SK-N-SH (cell line): ENCODE measurements at regions not wholly inside any gene's neighbourhood (a gene's known extent, or its start where the extent isn't known, plus 50 kb on each side); places are given as distances from the start of the nearest gene placed in this dataset.
"Not testable (repeated sequence)": the region's sequence is repeated elsewhere in the genome, so short reads cannot be mapped to it uniquely, and the experiment has no call there.

ENCODE experiments used
- CTCF ChIA-PET: fragments of 300-600, 350-600 bp; formaldehyde crosslinking; extraction: SDS; loops from one replicate; lab custom pipeline; 2021; lab: Yijun Ruan, JAX
- POLR2A ChIA-PET: fragments of 350-600 bp; sonication (Branson Sonifier 250); formaldehyde crosslinking; extraction: SDS; loops from one replicate; lab custom pipeline; 2020; ENCODE audit warnings: antibody characterized with exemption, inconsistent platforms; lab: Yijun Ruan, JAX
- DNase-seq: peaks from one replicate; pipeline ENCODE4 v3.0.0; 2012
- H2AFZ ChIP-seq: fragments of 200-600 bp; sonication (generic); 2 replicates; pipeline ENCODE4 v1.8.1; 2016; ENCODE audit warnings: antibody characterized with exemption, mild to moderate bottlenecking, low read depth
- H3F3A ChIP-seq: fragments of 200-600 bp; sonication (generic); replicated peaks from 2 replicates; pipeline ENCODE3; 2016; ENCODE audit warnings: antibody characterized with exemption, mild to moderate bottlenecking; ENCODE audit not compliant: insufficient read depth
- H3K27ac ChIP-seq, 2 experiments: fragments of 200-500 bp in 1 of 2; fragments of 200-600 bp in 1 of 2; sonication (Bioruptor generic) in 1 of 2; sonication (generic), shearing (Covaris generic) in 1 of 2; 2 replicates each; pipeline versions ENCODE4 v1.5.1 to v1.6.1; 2014 to 2016; ENCODE audit warnings: low read depth in 2 of 2, inconsistent platforms in 1 of 2, low read length in 1 of 2, mild to moderate bottlenecking in 1 of 2, mixed read lengths in 1 of 2
- H3K27me3 ChIP-seq: fragments of 200-600 bp; sonication (generic), shearing (Covaris generic); 2 replicates; pipeline ENCODE4 v1.6.1; 2016; ENCODE audit warnings: mixed run types; ENCODE audit not compliant: insufficient read depth
- H3K36me3 ChIP-seq, 2 experiments: fragments of 200-500 bp in 1 of 2; fragments of 200-600 bp in 1 of 2; sonication (Bioruptor generic) in 1 of 2; sonication (generic) in 1 of 2; replicated peaks in 1 of 2; 2 replicates each; pipeline versions ENCODE3 to v1.5.1; 2014 to 2016; ENCODE audit warnings: low read length in 1 of 2, mild to moderate bottlenecking in 1 of 2; ENCODE audit not compliant: insufficient read depth in 2 of 2, control insufficient read depth in 1 of 2
- H3K4me1 ChIP-seq, 2 experiments: fragments of 200-500 bp in 1 of 2; fragments of 200-600 bp in 1 of 2; sonication (Bioruptor generic) in 1 of 2; sonication (generic), shearing (Covaris generic) in 1 of 2; 2 replicates each; pipeline versions ENCODE4 v1.5.1 to v1.6.1; 2014 to 2016; ENCODE audit warnings: low read depth in 1 of 2, low read length in 1 of 2, mixed run types in 1 of 2; ENCODE audit not compliant: insufficient read depth in 2 of 2, control insufficient read depth in 1 of 2
- H3K4me2 ChIP-seq: fragments of 200-600 bp; sonication (generic), shearing (Covaris generic); 2 replicates; pipeline ENCODE4 v1.6.1; 2017; ENCODE audit warnings: mixed run types
- H3K4me3 ChIP-seq, 2 experiments: fragments of 200-500 bp in 1 of 2; fragments of 200-600 bp in 1 of 2; sonication (Bioruptor generic) in 1 of 2; sonication (generic), shearing (Covaris generic) in 1 of 2; 2 replicates each; pipeline versions ENCODE4 v1.5.1 to v1.8.1; 2014 to 2016; ENCODE audit warnings: low read depth in 2 of 2, inconsistent platforms in 1 of 2, low read length in 1 of 2, mild to moderate bottlenecking in 1 of 2, mixed read lengths in 1 of 2, moderate library complexity in 1 of 2
- H3K79me2 ChIP-seq: fragments of 200-600 bp; sonication (generic); 2 replicates; pipeline ENCODE4 v1.8.1; 2017; ENCODE audit warnings: mild to moderate bottlenecking; ENCODE audit not compliant: insufficient read depth
- H3K9ac ChIP-seq: fragments of 200-600 bp; sonication (generic); 2 replicates; pipeline ENCODE4 v1.6.1; 2017; ENCODE audit warnings: mixed run types
- H3K9me2 ChIP-seq: fragments of 200-600 bp; sonication (generic); 2 replicates; pipeline ENCODE4 v1.6.1; 2017; ENCODE audit warnings: mixed run types
- H3K9me3 ChIP-seq: fragments of 200-600 bp; sonication (generic); 2 replicates; pipeline ENCODE4 v1.6.1; 2017; ENCODE audit warnings: mixed run types, mild to moderate bottlenecking, moderate library complexity
- H4K20me1 ChIP-seq: fragments of 200-600 bp; sonication (generic); 2 replicates; pipeline ENCODE4 v1.6.1; 2017; ENCODE audit warnings: mild to moderate bottlenecking, mixed run types; ENCODE audit not compliant: insufficient read depth
- CHD2 ChIP-seq: fragments of 150-350 bp; IDR thresholded peaks from 2 replicates; pipeline ENCODE4 v1.6.1; 2018; ENCODE audit warnings: low read length; ENCODE audit not compliant: partially characterized antibody
- ELF1 ChIP-seq: IDR thresholded peaks from 2 replicates; pipeline ENCODE4 v1.4.0; 2012
- EP300 ChIP-seq, 2 experiments: IDR thresholded peaks; 2 replicates each; pipeline versions ENCODE4 v1.4.0 to v1.6.1; 2012; ENCODE audit warnings: borderline replicate concordance in 1 of 2, low read depth in 1 of 2, low read length in 1 of 2
- FOSL2 ChIP-seq: IDR thresholded peaks from 2 replicates; pipeline ENCODE4 v1.4.0; 2012; ENCODE audit warnings: low read depth, mild to moderate bottlenecking, moderate library complexity, borderline replicate concordance
- FOXJ3 ChIP-seq: sonication (generic); formaldehyde crosslinking; IDR thresholded peaks from 2 replicates; pipeline ENCODE4 v1.5.1; 2020; ENCODE audit warnings: mild to moderate bottlenecking, missing genetic modification reagents
- FOXM1 ChIP-seq: IDR thresholded peaks from 2 replicates; pipeline ENCODE4 v1.4.0; 2012; ENCODE audit warnings: low read depth, mild to moderate bottlenecking
- MAX ChIP-seq: IDR thresholded peaks from 2 replicates; pipeline ENCODE4 v1.4.0; 2012; ENCODE audit warnings: low read depth
- MEF2A ChIP-seq: IDR thresholded peaks from 2 replicates; pipeline ENCODE4 v1.4.0; 2012; ENCODE audit warnings: low read depth, borderline replicate concordance
- MXI1 ChIP-seq: IDR thresholded peaks from 2 replicates; pipeline ENCODE4 v1.6.1; 2012; ENCODE audit warnings: mild to moderate bottlenecking, low read depth, low read length, improper control_type of control experiment
- NRF1 ChIP-seq: IDR thresholded peaks from 2 replicates; pipeline ENCODE4 v1.6.1; 2012; ENCODE audit warnings: low read depth, mild to moderate bottlenecking, low read length
- POLR2AphosphoS5 ChIP-seq: IDR thresholded peaks from 2 replicates; pipeline ENCODE4 v1.6.1; 2012; ENCODE audit warnings: low read depth, low read length
- RAD21 ChIP-seq: IDR thresholded peaks from 2 replicates; pipeline ENCODE4 v1.6.1; 2012; ENCODE audit warnings: mild to moderate bottlenecking, low read length
- RCOR1 ChIP-seq: fragments of 150-350 bp; IDR thresholded peaks from 2 replicates; pipeline ENCODE4 v1.6.1; 2017; ENCODE audit warnings: antibody characterized with exemption, low read length
- WGBS: methylation state at CpG from one replicate; pipeline ENCODE4 v1.1.6; 2017; ENCODE audit warnings: low lambda C conversion rate; 5-methylcytosine and 5-hydroxymethylcytosine counted together
- TF ChIP-seq, protein P1 (sequence below): IDR thresholded peaks from 2 replicates; pipeline ENCODE4 v1.4.0; 2012; ENCODE audit warnings: low read depth, borderline replicate concordance

DNA sequence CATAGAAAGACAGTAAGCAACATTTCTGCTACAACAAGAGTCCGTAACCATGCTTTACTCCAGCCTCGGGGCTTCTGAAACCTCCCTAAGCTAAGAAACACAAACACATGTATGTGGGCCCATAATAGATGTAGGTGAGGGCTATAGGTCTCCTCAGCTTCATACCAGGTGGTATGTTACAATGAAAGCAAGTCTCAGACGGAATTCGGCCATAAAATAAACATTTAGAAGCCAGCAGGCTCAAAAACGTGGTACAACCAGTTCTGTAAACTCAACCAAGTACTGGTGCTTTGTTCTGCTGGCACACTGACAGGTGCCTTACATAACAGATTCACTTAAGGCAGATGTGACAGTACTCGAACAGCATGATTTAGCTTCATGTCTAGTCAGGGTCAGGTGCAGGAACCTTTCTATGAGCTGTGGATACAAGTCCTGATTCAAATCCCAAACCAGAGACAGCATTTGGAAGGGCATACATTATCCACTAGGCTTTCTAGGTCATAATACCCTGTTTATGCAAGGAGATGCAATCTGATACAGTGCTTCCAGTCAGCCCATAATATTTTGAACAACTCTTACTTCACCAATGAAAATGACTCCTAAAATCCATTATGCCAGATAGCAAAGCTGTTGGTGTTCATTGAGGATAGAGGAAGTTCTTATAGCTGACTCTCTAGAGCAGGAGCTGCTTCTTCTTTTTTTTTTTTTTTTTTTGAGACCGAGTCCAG, 113.8 kb upstream of the ENPP6 start:
- no peak overlapping the region for H3K4me2 ChIP-seq
- H3F3A ChIP-seq, result no peaks in the 10 kb centered on the region
- no peak overlapping the region for H3K4me3 ChIP-seq
- H2AFZ ChIP-seq, result no peak overlapping the region
- no peaks in the 10 kb centered on the region for H3K9me3 ChIP-seq
- no peaks in the 10 kb centered on the region for H3K36me3 ChIP-seq
- no peaks in the 10 kb centered on the region for H4K20me1 ChIP-seq
- TF ChIP-seq MEF2A (no peak), FOSL2 (no peak), FOXJ3 (no peak), POLR2AphosphoS5 (no peak)
- ChIA-PET CTCF (no interaction called here), POLR2A (no interaction called here)
- no peaks in the 10 kb centered on the region for H3K9me2 ChIP-seq
- DNase-seq, result no peak
- no peaks in the 10 kb centered on the region for H3K79me2 ChIP-seq
- no peak overlapping the region for H3K27ac ChIP-seq
- no peaks in the 10 kb centered on the region for H3K4me1 ChIP-seq
- no peak overlapping the region for H3K9ac ChIP-seq
- WGBS, result 81% methylated on average over 7 of the region's 7 CpGs
- no peaks in the 10 kb centered on the region for H3K27me3 ChIP-seq

DNA sequence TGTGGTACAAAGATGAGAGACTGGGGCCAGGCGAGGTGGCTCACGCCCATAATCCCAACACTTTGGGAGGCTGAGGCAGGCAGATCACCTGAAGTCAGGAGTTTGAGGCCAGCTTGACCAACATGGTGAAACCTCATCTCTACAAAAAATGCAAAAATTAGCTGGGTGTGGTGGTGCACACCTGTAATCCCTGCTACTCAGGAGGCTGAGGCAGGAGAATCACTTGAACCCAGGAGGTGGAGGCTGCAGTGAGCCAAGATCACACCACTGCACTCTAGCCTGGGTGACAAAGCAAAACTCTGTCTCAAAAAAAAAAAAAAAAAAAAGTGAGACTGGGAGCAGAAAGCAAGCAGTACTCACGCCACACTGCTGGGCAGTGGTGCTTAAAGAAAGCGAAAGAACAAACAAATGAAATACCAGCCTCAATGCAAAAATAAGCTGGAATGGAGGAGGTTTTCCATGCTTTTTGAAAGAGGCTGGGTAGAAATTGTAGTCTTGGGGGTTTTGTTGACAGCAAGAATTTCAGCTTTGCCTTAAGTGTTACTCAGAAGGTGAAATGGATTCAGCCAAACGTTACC, 112.9 kb upstream of the ENPP6 start:
- H3K9me2 ChIP-seq, H4K20me1 ChIP-seq, H3K36me3 ChIP-seq, H3K4me3 ChIP-seq, H3K9me3 ChIP-seq, H3K79me2 ChIP-seq, H3F3A ChIP-seq, H3K4me1 ChIP-seq, H2AFZ ChIP-seq, H3K4me2 ChIP-seq, H3K27me3 ChIP-seq, POLR2A ChIA-PET, CTCF ChIA-PET, H3K27ac ChIP-seq, DNase-seq, H3K9ac ChIP-seq: not testable (repeated sequence)
- WGBS, result 93% methylated on average over 5 of the region's 5 CpGs

DNA sequence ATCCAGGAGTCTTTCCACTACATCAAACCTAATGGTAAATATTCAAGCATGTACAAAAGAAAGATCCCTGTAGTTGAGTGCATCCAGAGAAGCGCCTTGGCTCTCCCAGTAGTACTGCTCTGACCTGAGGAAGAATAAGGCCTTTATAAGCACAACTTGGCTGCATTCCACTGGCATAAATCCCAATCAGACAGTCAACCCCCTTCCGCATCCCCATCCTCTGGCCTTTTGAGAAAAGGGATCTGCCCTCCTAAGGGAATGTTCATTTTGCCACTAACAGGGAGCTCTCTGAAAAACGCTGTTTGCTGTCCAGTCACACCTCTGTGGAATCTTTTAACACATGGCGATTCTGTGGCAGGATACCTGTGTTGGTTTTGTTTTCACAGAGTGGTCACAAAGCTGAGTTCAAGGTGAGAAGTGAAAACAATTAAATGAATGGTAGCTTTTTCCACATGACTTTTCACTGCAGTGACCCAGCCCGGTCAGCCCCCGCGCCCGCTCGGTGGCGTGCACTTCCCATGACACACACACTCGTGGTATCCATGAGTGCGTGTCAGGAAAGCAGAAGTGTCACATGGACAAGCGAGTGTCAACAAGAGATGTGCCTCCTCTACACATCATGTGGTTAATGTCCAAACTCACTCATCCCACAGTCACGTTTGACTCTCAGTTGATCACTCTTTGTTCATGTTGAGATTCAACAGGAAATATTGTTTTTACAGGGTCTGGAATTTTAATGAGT, 112.2 kb upstream of the ENPP6 start:
- no peak for DNase-seq
- H3K36me3 ChIP-seq, result no peaks in the 10 kb centered on the region
- H3K4me2 ChIP-seq, result no peak overlapping the region
- WGBS, result 98% methylated on average over 14 of the region's 14 CpGs
- H3K27ac ChIP-seq, result no peak overlapping the region
- H3K79me2 ChIP-seq, result no peaks in the 10 kb centered on the region
- no peak overlapping the region for H3K4me3 ChIP-seq
- no peak overlapping the region for H3K9ac ChIP-seq
- H3K9me2 ChIP-seq, result no peaks in the 10 kb centered on the region
- no peaks in the 10 kb centered on the region for H3K27me3 ChIP-seq
- TF ChIP-seq, protein P1, sequence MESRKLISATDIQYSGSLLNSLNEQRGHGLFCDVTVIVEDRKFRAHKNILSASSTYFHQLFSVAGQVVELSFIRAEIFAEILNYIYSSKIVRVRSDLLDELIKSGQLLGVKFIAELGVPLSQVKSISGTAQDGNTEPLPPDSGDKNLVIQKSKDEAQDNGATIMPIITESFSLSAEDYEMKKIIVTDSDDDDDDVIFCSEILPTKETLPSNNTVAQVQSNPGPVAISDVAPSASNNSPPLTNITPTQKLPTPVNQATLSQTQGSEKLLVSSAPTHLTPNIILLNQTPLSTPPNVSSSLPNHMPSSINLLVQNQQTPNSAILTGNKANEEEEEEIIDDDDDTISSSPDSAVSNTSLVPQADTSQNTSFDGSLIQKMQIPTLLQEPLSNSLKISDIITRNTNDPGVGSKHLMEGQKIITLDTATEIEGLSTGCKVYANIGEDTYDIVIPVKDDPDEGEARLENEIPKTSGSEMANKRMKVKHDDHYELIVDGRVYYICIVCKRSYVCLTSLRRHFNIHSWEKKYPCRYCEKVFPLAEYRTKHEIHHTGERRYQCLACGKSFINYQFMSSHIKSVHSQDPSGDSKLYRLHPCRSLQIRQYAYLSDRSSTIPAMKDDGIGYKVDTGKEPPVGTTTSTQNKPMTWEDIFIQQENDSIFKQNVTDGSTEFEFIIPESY, result no peak
- TF ChIP-seq RAD21, result no peak
- TF ChIP-seq EP300 (IDR thresholded peaks at IDR 0.05; ENCODE audit: borderline replicate concordance in 1 of 2, low read depth in 1 of 2, low read length in 1 of 2), result no peak
- no peak for TF ChIP-seq RCOR1
- TF ChIP-seq MEF2A, result no peak
- no peak for TF ChIP-seq ELF1
- TF ChIP-seq CHD2, result no peak
- TF ChIP-seq FOXM1, result no peak
- no peak for TF ChIP-seq MAX
- TF ChIP-seq MXI1, result no peak
- no peak for TF ChIP-seq POLR2AphosphoS5
- TF ChIP-seq NRF1, result no peak
- TF ChIP-seq, all 33 proteins: peak for 0
- Histone ChIP-seq H3F3A (no peaks in the 10 kb centered on the region), H2AFZ (no peak overlapping the region), H4K20me1 (no peaks in the 10 kb centered on the region), H3K4me1 (no peaks in the 10 kb centered on the region), H3K9me3 (no peaks in the 10 kb centered on the region)
- CTCF ChIA-PET, result no interaction called here
- POLR2A ChIA-PET, result no interaction called here
